ENCODE measurements at regions not wholly inside any gene's neighbourhood (a gene's known extent, or its start where the extent isn't known, plus 50 kb on each side); places are given as distances from the start of the nearest gene placed in this dataset.

- H3K4me1 ChIP-seq = peaks cover 5% of the 10 kb centered on the region in 2 donors
Observed at GRCh38 chr13:30115257-30115600, 192.1 kb downstream of the KATNAL1 start.

GRCh38 chr13:30114571-30115256 lies 192.6 kb downstream of the KATNAL1 start:
- Histone ChIP-seq H3K4me1 (peaks cover 5% of the 10 kb centered on the region in 2 donors), H3K27ac (peak overlapping the region; percentile 89 to 91), H3K9me3 (no peaks in the 10 kb centered on the region), H3K36me3 (no peaks in the 10 kb centered on the region), H3K27me3 (no peaks in the 10 kb centered on the region), H3K4me3 (peak overlapping the region; percentile 36 to 48)
- peak; percentile 90 to 92 for DNase-seq
- TF ChIP-seq POLR2A (IDR thresholded peaks at IDR 0.05) (peak in 1 of 2 donors; percentile 42), CTCF (IDR thresholded peaks at IDR 0.05) (peak; percentile 85 to 95 (median 90))
- intact Hi-C loops (cut with DNase I; ENCODE audit: low total_unique reads) = loop anchor here (5.0 to 10.0 kb wide), 4 partner anchors 267 to 600 kb away; partner anchors contain the start of gene SLC7A1

More at GRCh38 chr13:30115257-30115600, 192.1 kb downstream of the KATNAL1 start:
- Histone ChIP-seq H3K27ac (peak overlapping the region; percentile 89 to 91), H3K36me3 (no peaks in the 10 kb centered on the region), H3K9me3 (no peaks in the 10 kb centered on the region), H3K4me3 (peak overlapping the region; percentile 36 to 48), H3K27me3 (no peaks in the 10 kb centered on the region)
- DNase-seq = no peak
- intact Hi-C loops (cut with DNase I; ENCODE audit: low total_unique reads) = loop anchor here (10.0 kb wide), 3 partner anchors 340 to 600 kb away; partner anchors contain the start of gene SLC7A1
- TF ChIP-seq POLR2A (IDR thresholded peaks at IDR 0.05) (no peak), CTCF (IDR thresholded peaks at IDR 0.05) (no peak)

GRCh38 chr13:30113983-30114570 lies 193.3 kb downstream of the KATNAL1 start:
- TF ChIP-seq POLR2A (IDR thresholded peaks at IDR 0.05) = no peak
- no peak for TF ChIP-seq CTCF (IDR thresholded peaks at IDR 0.05)
- H3K4me3 ChIP-seq = peak overlapping the region; percentile 36 to 48
- peak in 1 of 2 donors; percentile 36 for DNase-seq
- no peaks in the 10 kb centered on the region for H3K27me3 ChIP-seq
- H3K36me3 ChIP-seq = no peaks in the 10 kb centered on the region
- peaks cover 1 to 5% of the 10 kb centered on the region in 2 donors for H3K4me1 ChIP-seq
- intact Hi-C loops (cut with DNase I; ENCODE audit: low total_unique reads) = loop anchor here (5.0 to 10.0 kb wide), 4 partner anchors 267 to 599 kb away; partner anchors contain the start of gene SLC7A1
- peak overlapping the region; percentile 89 to 91 for H3K27ac ChIP-seq
- H3K9me3 ChIP-seq = no peaks in the 10 kb centered on the region

- H3K27me3 ChIP-seq = no peaks in the 10 kb centered on the region
- no peaks in the 10 kb centered on the region for H3K9me3 ChIP-seq
- H3K4me1 ChIP-seq = peaks cover 0 to 5% of the 10 kb centered on the region in 2 donors
- intact Hi-C loops (cut with DNase I; ENCODE audit: low total_unique reads) = loop anchor here (5.0 to 10.0 kb wide), 4 partner anchors 266 to 599 kb away; partner anchors contain the start of gene SLC7A1
- H3K27ac ChIP-seq = peak overlapping the region; percentile 89 to 91
- TF ChIP-seq POLR2A (IDR thresholded peaks at IDR 0.05) (no peak), CTCF (IDR thresholded peaks at IDR 0.05) (no peak)
- H3K4me3 ChIP-seq = no peak overlapping the region
- H3K36me3 ChIP-seq = no peaks in the 10 kb centered on the region
- DNase-seq = no peak
Observed at GRCh38 chr13:30113551-30113950, 193.8 kb downstream of the KATNAL1 start.

Measured in uterus (tissue), 3 donors.